K562 (cell line): ENCODE measurements at regions not wholly inside any gene's neighbourhood (a gene's known extent, or its start where the extent isn't known, plus 50 kb on each side); places are given as distances from the start of the nearest gene placed in this dataset.

Experiments used
- ATF2 ChIP-seq: sonication (generic); formaldehyde crosslinking; IDR thresholded peaks from 2 replicates; pipeline ENCODE4 v1.8.1; 2022; ENCODE audit warnings: missing genetic modification reagents
- CEBPB ChIP-seq: fragments of 450-650 bp; IDR thresholded peaks from 2 replicates; pipeline ENCODE4 v1.6.1; 2016; ENCODE audit warnings: missing genetic modification characterization, missing compliant biosample characterization
- CTCF ChIP-seq, 3 experiments: IDR thresholded peaks in 2 of 3; conservative IDR thresholded peaks in 1 of 3; 2 replicates each; pipeline ENCODE4 v1.5.1; 2011 to 2012; ENCODE audit warnings: low read length in 3 of 3, mild to moderate bottlenecking in 3 of 3, control low read depth in 2 of 3, improper control_type of control experiment in 1 of 3, inconsistent platforms in 1 of 3, low read depth in 1 of 3, mixed read lengths in 1 of 3, moderate library complexity in 1 of 3; ENCODE audit not compliant: insufficient read depth in 2 of 3
- EZH2 ChIP-seq: IDR thresholded peaks from 2 replicates; pipeline ENCODE4 v1.6.1; 2012; ENCODE audit warnings: low read depth, mild to moderate bottlenecking, inconsistent platforms, low read length, borderline replicate concordance
- HDAC2 ChIP-seq: fragments of 450-650 bp; IDR thresholded peaks from 2 replicates; pipeline ENCODE4 v1.6.1; 2016; ENCODE audit warnings: mild to moderate bottlenecking
- KDM5B ChIP-seq: fragments of 200-600 bp; sonication (generic); IDR thresholded peaks from 2 replicates; pipeline ENCODE4 v1.6.1; 2012; ENCODE audit warnings: low read depth, mild to moderate bottlenecking, moderate library complexity, low read length, control low read depth, inconsistent platforms; ENCODE audit not compliant: insufficient replicate concordance
- MAX ChIP-seq: sonication (generic); formaldehyde crosslinking; IDR thresholded peaks from 2 replicates; pipeline ENCODE4 v1.9.0; 2022; ENCODE audit warnings: mild to moderate bottlenecking, missing genetic modification reagents
- PHB2 ChIP-seq: fragments of 450-650 bp; IDR thresholded peaks from 2 replicates; pipeline ENCODE4 v1.6.1; 2017; ENCODE audit warnings: low read depth
- RCOR1 ChIP-seq, 2 experiments: IDR thresholded peaks; 2 replicates each; pipeline ENCODE4 v1.6.1; 2012; ENCODE audit warnings: low read depth in 2 of 2, low read length in 2 of 2, borderline replicate concordance in 1 of 2, improper control_type of control experiment in 1 of 2
- YBX1 ChIP-seq: fragments of 450-650 bp; IDR thresholded peaks from 2 replicates; pipeline ENCODE4 v1.7.1; 2016; ENCODE audit warnings: mild to moderate bottlenecking
- TF ChIP-seq, protein P1 (sequence below): fragments of 450-650 bp; IDR thresholded peaks from 2 replicates; pipeline ENCODE4 v1.6.1; 2016; ENCODE audit warnings: borderline replicate concordance

DNA sequence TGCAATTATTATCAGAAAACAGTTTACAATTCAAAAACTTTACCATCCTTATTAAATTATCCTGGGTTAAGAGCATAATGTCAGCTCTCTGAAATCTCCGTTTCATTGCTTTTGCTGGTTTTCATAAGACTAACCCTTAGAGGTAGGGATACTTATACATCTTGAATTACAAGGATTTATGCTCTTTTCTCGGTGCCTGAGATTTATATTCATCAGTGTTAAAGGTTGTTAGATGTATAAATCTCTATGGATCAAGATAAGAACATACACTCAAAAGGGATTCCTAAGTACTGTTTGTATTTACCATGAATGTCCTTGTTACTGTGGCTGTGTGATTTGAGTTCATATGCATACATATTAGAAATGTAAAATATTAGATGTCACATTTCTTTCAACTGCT lies 684.7 kb downstream of the EFNA5 start:
- no peak for TF ChIP-seq YBX1
- no peak for TF ChIP-seq ATF2
- no peak for TF ChIP-seq PHB2
- no peak for TF ChIP-seq CTCF (IDR thresholded peaks at IDR 0.05 in 2 of 3, conservative IDR thresholded peaks at IDR 0.05 in 1 of 3; ENCODE audit: insufficient read depth in 2 of 3, low read depth in 1 of 3, low read length in 3 of 3)
- TF ChIP-seq EZH2, result no peak
- TF ChIP-seq HDAC2, result no peak
- TF ChIP-seq, protein P1, sequence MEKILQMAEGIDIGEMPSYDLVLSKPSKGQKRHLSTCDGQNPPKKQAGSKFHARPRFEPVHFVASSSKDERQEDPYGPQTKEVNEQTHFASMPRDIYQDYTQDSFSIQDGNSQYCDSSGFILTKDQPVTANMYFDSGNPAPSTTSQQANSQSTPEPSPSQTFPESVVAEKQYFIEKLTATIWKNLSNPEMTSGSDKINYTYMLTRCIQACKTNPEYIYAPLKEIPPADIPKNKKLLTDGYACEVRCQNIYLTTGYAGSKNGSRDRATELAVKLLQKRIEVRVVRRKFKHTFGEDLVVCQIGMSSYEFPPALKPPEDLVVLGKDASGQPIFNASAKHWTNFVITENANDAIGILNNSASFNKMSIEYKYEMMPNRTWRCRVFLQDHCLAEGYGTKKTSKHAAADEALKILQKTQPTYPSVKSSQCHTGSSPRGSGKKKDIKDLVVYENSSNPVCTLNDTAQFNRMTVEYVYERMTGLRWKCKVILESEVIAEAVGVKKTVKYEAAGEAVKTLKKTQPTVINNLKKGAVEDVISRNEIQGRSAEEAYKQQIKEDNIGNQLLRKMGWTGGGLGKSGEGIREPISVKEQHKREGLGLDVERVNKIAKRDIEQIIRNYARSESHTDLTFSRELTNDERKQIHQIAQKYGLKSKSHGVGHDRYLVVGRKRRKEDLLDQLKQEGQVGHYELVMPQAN, result no peak
- TF ChIP-seq CEBPB (tag), result no peak
- no peak for TF ChIP-seq KDM5B
- no peak for TF ChIP-seq RCOR1 (IDR thresholded peaks at IDR 0.05; ENCODE audit: borderline replicate concordance in 1 of 2, low read depth in 2 of 2, low read length in 2 of 2)
- TF ChIP-seq MAX, result no peak
